ENCODE measurements at regions not wholly inside any gene's neighbourhood (a gene's known extent, or its start where the extent isn't known, plus 50 kb on each side); places are given as distances from the start of the nearest gene placed in this dataset.

GRCh38 chr1:37258068-37258467 lies 216.3 kb upstream of the ZC3H12A start:
- no peak overlapping the region for H3K18ac ChIP-seq (ENCODE audit: insufficient read length, low read depth, low read length)
- H3K4me1 Mint-ChIP-seq = peaks cover 38 to 51% of the 10 kb centered on the region in 2 experiments
- no peak overlapping the region for H3K4me2 ChIP-seq (ENCODE audit: insufficient read depth, insufficient read length, low read length)
- H2AFZ ChIP-seq (ENCODE audit: low read length) = no peak overlapping the region
- H4K20me1 ChIP-seq (ENCODE audit: control insufficient read depth, insufficient read depth, insufficient read length) = no peaks in the 10 kb centered on the region
- H3K23me2 ChIP-seq (ENCODE audit: insufficient read length, low read depth, low read length, poor library complexity, severe bottlenecking) = peaks cover 3% of the 10 kb centered on the region
- no peak overlapping the region for H3K23ac ChIP-seq (ENCODE audit: insufficient read length, low read depth, low read length)
- no peak overlapping the region for H2BK120ac ChIP-seq (ENCODE audit: low read depth, low read length, poor library complexity, severe bottlenecking)
- H3K36me3 Mint-ChIP-seq (ENCODE audit: insufficient read depth in 1 of 3, low read depth in 3 of 3) = no peaks in the 10 kb centered on the region
- peaks cover 35% of the 10 kb centered on the region for H3K27me3 Mint-ChIP-seq (ENCODE audit: low read depth)
- H3K56ac ChIP-seq (ENCODE audit: insufficient read length, low read depth, low read length) = no peak overlapping the region
- H4K8ac ChIP-seq (replicated peaks; ENCODE audit: insufficient read length, low read depth, low read length) = no peak overlapping the region
- H3K27ac Mint-ChIP-seq = no peak overlapping the region
- H3K9me3 Mint-ChIP-seq = no peaks in the 10 kb centered on the region
- H2BK12ac ChIP-seq (ENCODE audit: insufficient read length, low read depth, low read length) = no peak overlapping the region
- H3K14ac ChIP-seq (ENCODE audit: insufficient read depth, low read length) = no peak overlapping the region
- TF ChIP-seq, protein P1, sequence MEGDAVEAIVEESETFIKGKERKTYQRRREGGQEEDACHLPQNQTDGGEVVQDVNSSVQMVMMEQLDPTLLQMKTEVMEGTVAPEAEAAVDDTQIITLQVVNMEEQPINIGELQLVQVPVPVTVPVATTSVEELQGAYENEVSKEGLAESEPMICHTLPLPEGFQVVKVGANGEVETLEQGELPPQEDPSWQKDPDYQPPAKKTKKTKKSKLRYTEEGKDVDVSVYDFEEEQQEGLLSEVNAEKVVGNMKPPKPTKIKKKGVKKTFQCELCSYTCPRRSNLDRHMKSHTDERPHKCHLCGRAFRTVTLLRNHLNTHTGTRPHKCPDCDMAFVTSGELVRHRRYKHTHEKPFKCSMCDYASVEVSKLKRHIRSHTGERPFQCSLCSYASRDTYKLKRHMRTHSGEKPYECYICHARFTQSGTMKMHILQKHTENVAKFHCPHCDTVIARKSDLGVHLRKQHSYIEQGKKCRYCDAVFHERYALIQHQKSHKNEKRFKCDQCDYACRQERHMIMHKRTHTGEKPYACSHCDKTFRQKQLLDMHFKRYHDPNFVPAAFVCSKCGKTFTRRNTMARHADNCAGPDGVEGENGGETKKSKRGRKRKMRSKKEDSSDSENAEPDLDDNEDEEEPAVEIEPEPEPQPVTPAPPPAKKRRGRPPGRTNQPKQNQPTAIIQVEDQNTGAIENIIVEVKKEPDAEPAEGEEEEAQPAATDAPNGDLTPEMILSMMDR (conservative IDR thresholded peaks at IDR 0.05) = no peak
- no peak overlapping the region for H3K4ac ChIP-seq (ENCODE audit: low read depth, low read length)
- H2BK20ac ChIP-seq (ENCODE audit: low read depth, low read length, poor library complexity, severe bottlenecking) = no peak overlapping the region
- no peak for DNase-seq
- no peak overlapping the region for H3K27ac ChIP-seq (ENCODE audit: insufficient read length, low read depth, low read length)
- no peaks in the 10 kb centered on the region for H3K79me1 ChIP-seq (ENCODE audit: insufficient read depth, low read depth, low read length, poor library complexity, severe bottlenecking)
- H3K9me3 ChIP-seq (ENCODE audit: control insufficient read depth, low read depth, low read length) = no peaks in the 10 kb centered on the region
- H2BK15ac ChIP-seq (ENCODE audit: low read depth, low read length) = no peak overlapping the region
- no CpG with 5 or more reads among the region's 6 CpGs for WGBS (ENCODE audit: extremely low coverage, insufficient read length, low lambda C conversion rate)
- H4K5ac ChIP-seq (ENCODE audit: insufficient read length, low read depth, low read length) = no peak overlapping the region
- H2BK5ac ChIP-seq (ENCODE audit: insufficient read length, low read length) = no peak overlapping the region
- H3T11ph ChIP-seq (ENCODE audit: low read length) = no peak overlapping the region
- H3K4me1 ChIP-seq (ENCODE audit: insufficient read depth, low read length) = peaks cover 2% of the 10 kb centered on the region; the same call in 1 of the 2 replicates
- no peak overlapping the region for H3K9ac ChIP-seq (ENCODE audit: extremely low read depth, insufficient read length, low read length)
- no peaks in the 10 kb centered on the region for H3K27me3 ChIP-seq (ENCODE audit: insufficient read depth, low read length)
- no peaks in the 10 kb centered on the region for H3K79me2 ChIP-seq (ENCODE audit: insufficient read depth, low read length)
- no peak overlapping the region for H2AK5ac ChIP-seq (ENCODE audit: insufficient read length, low read length)
- H4K91ac ChIP-seq (ENCODE audit: insufficient read length, low read depth, low read length) = no peak overlapping the region
- H3K4me3 Mint-ChIP-seq = no peak overlapping the region; a peak in 1 of 5 replicates

Data from H9 (cell line).